Activated B cell treated with CpG ODN at 0.5 μM for 24 hours (primary cell): ENCODE measurements at regions not wholly inside any gene's neighbourhood (a gene's known extent, or its start where the extent isn't known, plus 50 kb on each side); places are given as distances from the start of the nearest gene placed in this dataset.

Experiments
- ATAC-seq: fragments of 200-7000 bp; cut with Tn5 transposase; one replicate; pipeline ENCODE4 v1.10.0; 2021; ENCODE audit warnings: low read depth, mild to moderate bottlenecking, moderate library complexity
- CTCF ChIA-PET: fragments of 350-600 bp; sonication (Branson Sonifier 250); formaldehyde crosslinking; loops from one replicate; lab custom pipeline; 2021; ENCODE audit warnings: antibody characterized with exemption; lab: Charles Lee
- POLR2A ChIA-PET: fragments of 350-600 bp; sonication (Branson Sonifier 250); formaldehyde crosslinking; loops from one replicate; lab custom pipeline; 2021; ENCODE audit warnings: antibody characterized with exemption; lab: Charles Lee
- DNase-seq: peaks from one replicate; pipeline ENCODE4 v3.0.0; 2022
- H3K27ac Mint-ChIP-seq: one replicate; pipeline ENCODE4 v1.8.0; 2020; ENCODE audit warnings: mixed read lengths
- H3K27me3 Mint-ChIP-seq: one replicate; pipeline ENCODE4 v1.8.0; 2021; ENCODE audit warnings: mixed read lengths
- H3K36me3 Mint-ChIP-seq: one replicate; pipeline ENCODE4 v1.8.0; 2021; ENCODE audit warnings: low read depth, mixed read lengths
- H3K4me1 Mint-ChIP-seq: one replicate; pipeline ENCODE4 v1.8.0; 2021; ENCODE audit warnings: mixed read lengths
- H3K4me3 Mint-ChIP-seq: one replicate; pipeline ENCODE4 v1.8.0; 2020; ENCODE audit warnings: mild to moderate bottlenecking, mixed read lengths
- H3K9me3 Mint-ChIP-seq: one replicate; pipeline ENCODE4 v1.8.0; 2020; ENCODE audit warnings: mixed read lengths
- CTCF ChIP-seq: fragments of 200-600 bp; IDR thresholded peaks from one replicate; pipeline ENCODE4 v1.8.0; 2022; ENCODE audit warnings: antibody characterized with exemption, mild to moderate bottlenecking
- intact Hi-C: fragments of 100-400 bp; cut with micrococcal nuclease; formaldehyde crosslinking; loops from one replicate; pipeline ENCODE4 v1.15.1; 2024

- no peaks in the 10 kb centered on the region for H3K4me1 Mint-ChIP-seq
- DNase-seq: no peak
- ChIA-PET CTCF (no interaction called here), POLR2A (no interaction called here)
- no peaks in the 10 kb centered on the region for H3K27me3 Mint-ChIP-seq
- H3K9me3 Mint-ChIP-seq: no peaks in the 10 kb centered on the region
- H3K4me3 Mint-ChIP-seq: no peak overlapping the region
- no peak for ATAC-seq
- no peaks in the 10 kb centered on the region for H3K36me3 Mint-ChIP-seq
- TF ChIP-seq CTCF: no peak
- intact Hi-C loops: no loop called here
- H3K27ac Mint-ChIP-seq: no peak overlapping the region
Observed at GRCh38 chr5:38710627-38711026, 135.2 kb upstream of the OSMR start.

GRCh38 chr5:38712391-38712790, 133.4 kb upstream of the OSMR start:
- no peak overlapping the region for H3K27ac Mint-ChIP-seq
- no peak for TF ChIP-seq CTCF
- no peaks in the 10 kb centered on the region for H3K9me3 Mint-ChIP-seq
- no peaks in the 10 kb centered on the region for H3K36me3 Mint-ChIP-seq
- H3K4me1 Mint-ChIP-seq: no peaks in the 10 kb centered on the region
- intact Hi-C loops: no loop called here
- H3K27me3 Mint-ChIP-seq: no peaks in the 10 kb centered on the region
- POLR2A ChIA-PET: no interaction called here
- ATAC-seq: no peak
- CTCF ChIA-PET: no interaction called here
- DNase-seq: no peak
- no peak overlapping the region for H3K4me3 Mint-ChIP-seq

GRCh38 chr5:38714240-38714639, 131.6 kb upstream of the OSMR start:
- POLR2A ChIA-PET: no interaction called here
- H3K9me3 Mint-ChIP-seq: no peaks in the 10 kb centered on the region
- H3K27ac Mint-ChIP-seq: no peak overlapping the region
- no peak for ATAC-seq
- intact Hi-C loops: no loop called here
- H3K36me3 Mint-ChIP-seq: no peaks in the 10 kb centered on the region
- CTCF ChIA-PET: no interaction called here
- no peak overlapping the region for H3K4me3 Mint-ChIP-seq
- DNase-seq: no peak
- no peaks in the 10 kb centered on the region for H3K4me1 Mint-ChIP-seq
- TF ChIP-seq CTCF: no peak
- no peaks in the 10 kb centered on the region for H3K27me3 Mint-ChIP-seq

GRCh38 chr5:38714703-38715355, 131.0 kb upstream of the OSMR start:
- POLR2A ChIA-PET: no interaction called here
- DNase-seq: no peak
- Mint-ChIP-seq H3K4me1 (no peaks in the 10 kb centered on the region), H3K4me3 (no peak overlapping the region), H3K36me3 (no peaks in the 10 kb centered on the region), H3K27me3 (no peaks in the 10 kb centered on the region), H3K27ac (no peak overlapping the region), H3K9me3 (no peaks in the 10 kb centered on the region)
- CTCF ChIA-PET: no interaction called here
- intact Hi-C loops: no loop called here
- ATAC-seq: no peak
- no peak for TF ChIP-seq CTCF

- POLR2A ChIA-PET: no interaction called here
- ATAC-seq (no peak), DNase-seq (no peak)
- H3K9me3 Mint-ChIP-seq: no peaks in the 10 kb centered on the region
- H3K27me3 Mint-ChIP-seq: no peaks in the 10 kb centered on the region
- CTCF ChIA-PET: no interaction called here
- no peaks in the 10 kb centered on the region for H3K36me3 Mint-ChIP-seq
- no peak for TF ChIP-seq CTCF
- no peaks in the 10 kb centered on the region for H3K4me1 Mint-ChIP-seq
- H3K27ac Mint-ChIP-seq: no peak overlapping the region
- intact Hi-C loops: no loop called here
- H3K4me3 Mint-ChIP-seq: no peak overlapping the region
Observed at GRCh38 chr5:38715696-38716095, 130.1 kb upstream of the OSMR start.
